WTC11 (cell line): ENCODE measurements at regions not wholly inside any gene's neighbourhood (a gene's known extent, or its start where the extent isn't known, plus 50 kb on each side); places are given as distances from the start of the nearest gene placed in this dataset.

Source experiments
- ATAC-seq: fragments of 200-7000 bp; cut with Tn5 transposase; 2 replicates; pipeline ENCODE4 v1.10.0; 2021; ENCODE audit warnings: mild to moderate bottlenecking, moderate library complexity
- CTCF ChIA-PET: fragments of 300-600 bp; sonication (Branson Sonifier 250); formaldehyde crosslinking; loops from one replicate; lab custom pipeline; 2021; ENCODE audit warnings: antibody characterized with exemption; lab: Charles Lee
- POLR2A ChIA-PET: fragments of 350-600 bp; sonication (Branson Sonifier 250); formaldehyde crosslinking; loops from one replicate; lab custom pipeline; 2021; ENCODE audit warnings: antibody characterized with exemption; lab: Charles Lee
- DNase-seq: peaks from one replicate; pipeline ENCODE4 v3.0.0; 2021; ENCODE audit warnings: low spot score
- H3K27ac Mint-ChIP-seq: 2 replicates; pipeline ENCODE4 v1.8.0; 2021; ENCODE audit warnings: mixed read lengths
- H3K27me3 Mint-ChIP-seq: 2 replicates; pipeline ENCODE4 v1.8.0; 2021; ENCODE audit warnings: low read depth, mild to moderate bottlenecking, moderate library complexity, mixed read lengths
- H3K36me3 Mint-ChIP-seq: 2 replicates; pipeline ENCODE4 v1.8.0; 2021; ENCODE audit warnings: mixed read lengths
- H3K4me1 Mint-ChIP-seq: 2 replicates; pipeline ENCODE4 v1.8.0; 2022; ENCODE audit warnings: mixed read lengths
- H3K4me3 Mint-ChIP-seq: 2 replicates; pipeline ENCODE4 v1.8.0; 2021; ENCODE audit warnings: mild to moderate bottlenecking, moderate library complexity, mixed read lengths
- H3K9me3 Mint-ChIP-seq: 2 replicates; pipeline ENCODE4 v1.8.0; 2021; ENCODE audit warnings: mixed read lengths
- ATF1 ChIP-seq: sonication (generic); formaldehyde crosslinking; IDR thresholded peaks from 2 replicates; pipeline ENCODE4 v1.8.1; 2023; ENCODE audit warnings: mild to moderate bottlenecking, moderate library complexity, missing genetic modification reagents
- CBFB ChIP-seq: sonication (generic); formaldehyde crosslinking; IDR thresholded peaks from 2 replicates; pipeline ENCODE4 v1.8.1; 2022; ENCODE audit warnings: mild to moderate bottlenecking, low read depth, missing genetic modification reagents
- FOXJ3 ChIP-seq: sonication (generic); formaldehyde crosslinking; IDR thresholded peaks from 2 replicates; pipeline ENCODE4 v1.9.0; 2021; ENCODE audit warnings: missing genetic modification reagents, mild to moderate bottlenecking, borderline replicate concordance
- GTF2I ChIP-seq: fragments of 250-450 bp; sonication (Bioruptor Pico); conservative IDR thresholded peaks from 2 replicates; pipeline ENCODE4 v1.4.0; 2021; ENCODE audit warnings: mild to moderate bottlenecking
- HMGA2 ChIP-seq: fragments of 250-450 bp; sonication (Bioruptor Pico); IDR thresholded peaks from 2 replicates; pipeline ENCODE4 v1.4.0; 2021; ENCODE audit warnings: mild to moderate bottlenecking, moderate library complexity
- JAZF1 ChIP-seq: fragments of 250-450 bp; sonication (Bioruptor Pico); IDR thresholded peaks from 2 replicates; pipeline ENCODE4 v1.9.0; 2021; ENCODE audit warnings: moderate library complexity, mild to moderate bottlenecking, inconsistent platforms
- JUN ChIP-seq: sonication (generic); formaldehyde crosslinking; IDR thresholded peaks from 2 replicates; pipeline ENCODE4 v1.8.0; 2023; ENCODE audit warnings: mild to moderate bottlenecking, missing genetic modification reagents
- OVOL2 ChIP-seq: fragments of 250-450 bp; sonication (Bioruptor Pico); IDR thresholded peaks from 2 replicates; pipeline ENCODE4 v1.9.0; 2021; ENCODE audit warnings: mild to moderate bottlenecking, borderline replicate concordance
- RORB ChIP-seq: fragments of 250-450 bp; sonication (Bioruptor Pico); IDR thresholded peaks from 2 replicates; pipeline ENCODE4 v1.9.0; 2021; ENCODE audit warnings: mild to moderate bottlenecking
- TEAD1 ChIP-seq: sonication (generic); formaldehyde crosslinking; IDR thresholded peaks from 2 replicates; pipeline ENCODE4 v1.8.0; 2022; ENCODE audit warnings: mild to moderate bottlenecking, missing genetic modification reagents
- TEAD4 ChIP-seq: sonication (generic); formaldehyde crosslinking; IDR thresholded peaks from 2 replicates; pipeline ENCODE4 v1.8.0; 2022; ENCODE audit warnings: mild to moderate bottlenecking, missing genetic modification reagents
- TP53 ChIP-seq: sonication (generic); formaldehyde crosslinking; IDR thresholded peaks from 2 replicates; pipeline ENCODE4 v1.8.1; 2023; ENCODE audit warnings: mild to moderate bottlenecking, missing genetic modification reagents
- ZBTB21 ChIP-seq: sonication (generic); formaldehyde crosslinking; IDR thresholded peaks from 2 replicates; pipeline ENCODE4 v1.8.1; 2023; ENCODE audit warnings: mild to moderate bottlenecking, missing genetic modification reagents, borderline replicate concordance
- ZNF232 ChIP-seq: sonication (generic); formaldehyde crosslinking; IDR thresholded peaks from 2 replicates; pipeline ENCODE4 v1.8.0; 2022; ENCODE audit warnings: mild to moderate bottlenecking, missing genetic modification reagents
- ZNF396 ChIP-seq: fragments of 250-450 bp; sonication (Bioruptor Pico); IDR thresholded peaks from 2 replicates; pipeline ENCODE4 v1.8.0; 2021; ENCODE audit warnings: mild to moderate bottlenecking, moderate library complexity, borderline replicate concordance
- TF ChIP-seq, protein P1 (sequence below): sonication (generic); formaldehyde crosslinking; IDR thresholded peaks from 2 replicates; pipeline ENCODE4 v1.8.1; 2022; ENCODE audit warnings: low read depth, missing genetic modification reagents, borderline replicate concordance
- TF ChIP-seq, protein P2 (sequence below): sonication (generic); formaldehyde crosslinking; IDR thresholded peaks from 2 replicates; pipeline ENCODE4 v1.8.0; 2022; ENCODE audit warnings: mild to moderate bottlenecking, missing genetic modification reagents
- TF ChIP-seq, protein P3 (sequence below): fragments of 250-450 bp; sonication (Bioruptor Pico); IDR thresholded peaks from 2 replicates; pipeline ENCODE4 v1.9.0; 2021; ENCODE audit warnings: mild to moderate bottlenecking, borderline replicate concordance
- TF ChIP-seq, protein P4 (sequence below): sonication (generic); formaldehyde crosslinking; IDR thresholded peaks from 2 replicates; pipeline ENCODE4 v1.8.1; 2022; ENCODE audit warnings: mild to moderate bottlenecking, missing genetic modification reagents, moderate library complexity, borderline replicate concordance
- TF ChIP-seq, protein P5 (sequence below): sonication (generic); formaldehyde crosslinking; IDR thresholded peaks from 2 replicates; pipeline ENCODE4 v1.8.0; 2023; ENCODE audit warnings: missing genetic modification reagents

DNA sequence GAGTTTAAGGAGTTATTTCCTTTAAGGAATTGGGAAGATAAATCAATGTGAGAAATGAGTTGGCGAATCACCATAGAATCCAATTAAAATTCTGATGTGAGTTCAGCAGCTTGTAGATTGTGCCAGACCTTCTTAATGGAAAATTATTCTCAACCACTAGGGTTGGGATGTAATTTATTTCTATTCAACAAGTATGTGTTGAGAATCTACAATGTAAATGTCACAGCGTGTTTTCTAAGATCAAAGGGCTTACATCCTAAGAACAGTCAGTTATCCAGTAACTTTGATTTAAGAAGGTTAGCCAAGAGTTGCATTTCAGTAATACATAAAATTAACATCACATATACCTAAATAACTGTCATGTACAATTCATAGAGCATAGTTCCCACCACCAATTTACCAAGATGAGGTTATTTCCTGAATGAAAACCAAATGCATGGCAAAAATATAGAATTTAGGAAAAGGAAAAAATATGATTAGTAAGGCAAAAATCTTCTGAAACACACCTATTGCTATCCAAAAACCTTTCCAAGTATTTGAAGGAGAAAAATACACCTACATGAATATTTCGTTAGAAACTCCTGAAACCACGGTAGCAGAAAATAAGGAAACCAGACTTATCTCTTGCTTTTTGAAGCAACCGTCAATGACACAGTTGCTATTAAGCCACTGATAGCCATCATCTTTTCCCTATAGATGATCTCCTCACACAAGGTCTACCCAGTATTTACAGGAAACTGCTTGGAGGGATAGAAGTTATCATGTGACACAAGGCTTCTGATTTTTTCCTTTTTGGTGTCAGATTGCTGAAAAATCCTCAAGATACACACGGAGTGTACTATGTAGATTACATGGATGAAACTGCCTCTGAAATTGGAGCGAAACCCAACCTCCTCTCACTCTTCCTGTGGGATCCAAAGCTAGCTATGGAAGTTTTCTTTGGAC lies 259.4 kb upstream of the POGK start:
- ChIA-PET CTCF (no interaction called here), POLR2A (no interaction called here)
- Mint-ChIP-seq H3K4me3 (no peak overlapping the region), H3K36me3 (no peaks in the 10 kb centered on the region), H3K27ac (no peak overlapping the region), H3K27me3 (no peaks in the 10 kb centered on the region), H3K9me3 (peaks cover 7% of the 10 kb centered on the region; the same call in 1 of the 2 replicates)
- DNase-seq: no peak
- ATAC-seq: no peak
- TF ChIP-seq RORB (CRISPR knock-in tag) (no peak), JAZF1 (CRISPR knock-in tag) (no peak), ZNF232 (CRISPR knock-in tag) (no peak), OVOL2 (CRISPR knock-in tag) (no peak), CBFB (no peak), TEAD1 (CRISPR knock-in tag) (no peak), FOXJ3 (CRISPR knock-in tag) (no peak), HMGA2 (CRISPR knock-in tag) (no peak)
- TF ChIP-seq, protein P1, sequence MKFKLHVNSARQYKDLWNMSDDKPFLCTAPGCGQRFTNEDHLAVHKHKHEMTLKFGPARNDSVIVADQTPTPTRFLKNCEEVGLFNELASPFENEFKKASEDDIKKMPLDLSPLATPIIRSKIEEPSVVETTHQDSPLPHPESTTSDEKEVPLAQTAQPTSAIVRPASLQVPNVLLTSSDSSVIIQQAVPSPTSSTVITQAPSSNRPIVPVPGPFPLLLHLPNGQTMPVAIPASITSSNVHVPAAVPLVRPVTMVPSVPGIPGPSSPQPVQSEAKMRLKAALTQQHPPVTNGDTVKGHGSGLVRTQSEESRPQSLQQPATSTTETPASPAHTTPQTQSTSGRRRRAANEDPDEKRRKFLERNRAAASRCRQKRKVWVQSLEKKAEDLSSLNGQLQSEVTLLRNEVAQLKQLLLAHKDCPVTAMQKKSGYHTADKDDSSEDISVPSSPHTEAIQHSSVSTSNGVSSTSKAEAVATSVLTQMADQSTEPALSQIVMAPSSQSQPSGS: no peak
- TF ChIP-seq, protein P2, sequence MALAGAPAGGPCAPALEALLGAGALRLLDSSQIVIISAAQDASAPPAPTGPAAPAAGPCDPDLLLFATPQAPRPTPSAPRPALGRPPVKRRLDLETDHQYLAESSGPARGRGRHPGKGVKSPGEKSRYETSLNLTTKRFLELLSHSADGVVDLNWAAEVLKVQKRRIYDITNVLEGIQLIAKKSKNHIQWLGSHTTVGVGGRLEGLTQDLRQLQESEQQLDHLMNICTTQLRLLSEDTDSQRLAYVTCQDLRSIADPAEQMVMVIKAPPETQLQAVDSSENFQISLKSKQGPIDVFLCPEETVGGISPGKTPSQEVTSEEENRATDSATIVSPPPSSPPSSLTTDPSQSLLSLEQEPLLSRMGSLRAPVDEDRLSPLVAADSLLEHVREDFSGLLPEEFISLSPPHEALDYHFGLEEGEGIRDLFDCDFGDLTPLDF (CRISPR knock-in tag): no peak
- TF ChIP-seq, protein P3, sequence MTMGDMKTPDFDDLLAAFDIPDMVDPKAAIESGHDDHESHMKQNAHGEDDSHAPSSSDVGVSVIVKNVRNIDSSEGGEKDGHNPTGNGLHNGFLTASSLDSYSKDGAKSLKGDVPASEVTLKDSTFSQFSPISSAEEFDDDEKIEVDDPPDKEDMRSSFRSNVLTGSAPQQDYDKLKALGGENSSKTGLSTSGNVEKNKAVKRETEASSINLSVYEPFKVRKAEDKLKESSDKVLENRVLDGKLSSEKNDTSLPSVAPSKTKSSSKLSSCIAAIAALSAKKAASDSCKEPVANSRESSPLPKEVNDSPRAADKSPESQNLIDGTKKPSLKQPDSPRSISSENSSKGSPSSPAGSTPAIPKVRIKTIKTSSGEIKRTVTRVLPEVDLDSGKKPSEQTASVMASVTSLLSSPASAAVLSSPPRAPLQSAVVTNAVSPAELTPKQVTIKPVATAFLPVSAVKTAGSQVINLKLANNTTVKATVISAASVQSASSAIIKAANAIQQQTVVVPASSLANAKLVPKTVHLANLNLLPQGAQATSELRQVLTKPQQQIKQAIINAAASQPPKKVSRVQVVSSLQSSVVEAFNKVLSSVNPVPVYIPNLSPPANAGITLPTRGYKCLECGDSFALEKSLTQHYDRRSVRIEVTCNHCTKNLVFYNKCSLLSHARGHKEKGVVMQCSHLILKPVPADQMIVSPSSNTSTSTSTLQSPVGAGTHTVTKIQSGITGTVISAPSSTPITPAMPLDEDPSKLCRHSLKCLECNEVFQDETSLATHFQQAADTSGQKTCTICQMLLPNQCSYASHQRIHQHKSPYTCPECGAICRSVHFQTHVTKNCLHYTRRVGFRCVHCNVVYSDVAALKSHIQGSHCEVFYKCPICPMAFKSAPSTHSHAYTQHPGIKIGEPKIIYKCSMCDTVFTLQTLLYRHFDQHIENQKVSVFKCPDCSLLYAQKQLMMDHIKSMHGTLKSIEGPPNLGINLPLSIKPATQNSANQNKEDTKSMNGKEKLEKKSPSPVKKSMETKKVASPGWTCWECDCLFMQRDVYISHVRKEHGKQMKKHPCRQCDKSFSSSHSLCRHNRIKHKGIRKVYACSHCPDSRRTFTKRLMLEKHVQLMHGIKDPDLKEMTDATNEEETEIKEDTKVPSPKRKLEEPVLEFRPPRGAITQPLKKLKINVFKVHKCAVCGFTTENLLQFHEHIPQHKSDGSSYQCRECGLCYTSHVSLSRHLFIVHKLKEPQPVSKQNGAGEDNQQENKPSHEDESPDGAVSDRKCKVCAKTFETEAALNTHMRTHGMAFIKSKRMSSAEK (CRISPR knock-in tag): no peak
- TF ChIP-seq, protein P4, sequence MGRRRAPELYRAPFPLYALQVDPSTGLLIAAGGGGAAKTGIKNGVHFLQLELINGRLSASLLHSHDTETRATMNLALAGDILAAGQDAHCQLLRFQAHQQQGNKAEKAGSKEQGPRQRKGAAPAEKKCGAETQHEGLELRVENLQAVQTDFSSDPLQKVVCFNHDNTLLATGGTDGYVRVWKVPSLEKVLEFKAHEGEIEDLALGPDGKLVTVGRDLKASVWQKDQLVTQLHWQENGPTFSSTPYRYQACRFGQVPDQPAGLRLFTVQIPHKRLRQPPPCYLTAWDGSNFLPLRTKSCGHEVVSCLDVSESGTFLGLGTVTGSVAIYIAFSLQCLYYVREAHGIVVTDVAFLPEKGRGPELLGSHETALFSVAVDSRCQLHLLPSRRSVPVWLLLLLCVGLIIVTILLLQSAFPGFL (CRISPR knock-in tag): no peak
- TF ChIP-seq, protein P5, sequence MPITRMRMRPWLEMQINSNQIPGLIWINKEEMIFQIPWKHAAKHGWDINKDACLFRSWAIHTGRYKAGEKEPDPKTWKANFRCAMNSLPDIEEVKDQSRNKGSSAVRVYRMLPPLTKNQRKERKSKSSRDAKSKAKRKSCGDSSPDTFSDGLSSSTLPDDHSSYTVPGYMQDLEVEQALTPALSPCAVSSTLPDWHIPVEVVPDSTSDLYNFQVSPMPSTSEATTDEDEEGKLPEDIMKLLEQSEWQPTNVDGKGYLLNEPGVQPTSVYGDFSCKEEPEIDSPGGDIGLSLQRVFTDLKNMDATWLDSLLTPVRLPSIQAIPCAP (CRISPR knock-in tag): no peak
- TF ChIP-seq, all 79 proteins: peak for 0
- no peaks in the 10 kb centered on the region for H3K4me1 Mint-ChIP-seq

DNA sequence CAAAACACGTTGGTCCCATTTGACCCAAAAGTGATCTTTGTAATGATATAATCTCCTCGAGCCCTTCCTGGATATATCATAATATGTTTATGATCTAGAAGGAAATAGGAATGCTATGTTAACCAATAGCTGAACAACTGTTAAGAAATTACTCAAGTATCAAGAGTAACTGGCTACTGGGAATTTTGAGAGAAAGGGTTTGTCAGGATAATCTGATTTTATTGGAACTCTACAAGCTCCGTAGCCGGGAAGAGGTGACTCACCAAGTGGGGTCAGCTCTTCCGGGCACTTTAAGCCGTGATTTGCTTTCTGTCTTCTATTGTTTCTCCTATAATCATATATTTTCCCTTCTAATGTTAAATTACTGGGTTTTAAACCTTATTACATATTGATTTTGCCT lies 250.5 kb upstream of the POGK start:
- ATAC-seq: no peak
- Mint-ChIP-seq H3K27me3 (no peaks in the 10 kb centered on the region), H3K4me3 (no peak overlapping the region), H3K36me3 (no peaks in the 10 kb centered on the region), H3K9me3 (no peaks in the 10 kb centered on the region), H3K4me1 (no peaks in the 10 kb centered on the region), H3K27ac (no peak overlapping the region)
- ChIA-PET POLR2A (no interaction called here), CTCF (no interaction called here)
- DNase-seq: no peak
- TF ChIP-seq, protein P2 (CRISPR knock-in tag): no peak
- no peak for TF ChIP-seq ZNF396 (CRISPR knock-in tag)
- no peak for TF ChIP-seq JUN (CRISPR knock-in tag)
- no peak for TF ChIP-seq ZBTB21
- TF ChIP-seq, protein P3 (CRISPR knock-in tag): no peak
- TF ChIP-seq TEAD4 (CRISPR knock-in tag): no peak
- no peak for TF ChIP-seq ATF1
- TF ChIP-seq CBFB: no peak
- TF ChIP-seq TP53: no peak
- TF ChIP-seq GTF2I (CRISPR knock-in tag): no peak
